CD14-positive monocyte (primary cell): ENCODE measurements at regions not wholly inside any gene's neighbourhood (a gene's known extent, or its start where the extent isn't known, plus 50 kb on each side); places are given as distances from the start of the nearest gene placed in this dataset.

ENCODE experiments used
- DNase-seq, 3 donors: peaks; one replicate each; pipeline ENCODE4 v3.0.0-alpha.2; 2011 to 2022
- H2AFZ ChIP-seq: 2 replicates; pipeline ENCODE4 v1.6.0; 2012; ENCODE audit warnings: mild to moderate bottlenecking, low read depth, low read length, inconsistent platforms; ENCODE audit not compliant: insufficient read depth, poor library complexity, severe bottlenecking
- H3K27ac ChIP-seq, 2 donors: 1 replicate in 1 of 2; 2 replicates in 1 of 2; pipeline ENCODE4 v1.5.1; 2012 to 2013; ENCODE audit warnings: low read length in 2 of 2, control low read depth in 1 of 2, inconsistent platforms in 1 of 2, low read depth in 1 of 2, mild to moderate bottlenecking in 1 of 2
- H3K27me3 ChIP-seq, 2 donors: one replicate each; pipeline versions ENCODE4 v1.6.0 to v1.6.1; 2011 to 2013; ENCODE audit warnings: low read length in 2 of 2; ENCODE audit not compliant: control insufficient read depth in 2 of 2, insufficient read depth in 2 of 2
- H3K36me3 ChIP-seq, 2 donors: replicated peaks in 1 of 2; 1 replicate in 1 of 2; 2 replicates in 1 of 2; pipeline versions ENCODE4 v1.5.1 to v1.6.1; 2012 to 2013; ENCODE audit warnings: low read length in 2 of 2, control low read depth in 1 of 2, inconsistent platforms in 1 of 2, mild to moderate bottlenecking in 1 of 2; ENCODE audit not compliant: insufficient read depth in 2 of 2, control insufficient read depth in 1 of 2
- H3K4me1 ChIP-seq, 2 donors: 1 replicate in 1 of 2; 2 replicates in 1 of 2; pipeline versions ENCODE4 v1.5.1 to v1.6.1; 2012 to 2013; ENCODE audit warnings: low read length in 2 of 2, control low read depth in 1 of 2, inconsistent platforms in 1 of 2, mild to moderate bottlenecking in 1 of 2, moderate library complexity in 1 of 2; ENCODE audit not compliant: insufficient read depth in 2 of 2, control insufficient read depth in 1 of 2
- H3K4me2 ChIP-seq: replicated peaks from 2 replicates; pipeline ENCODE3; 2012; ENCODE audit warnings: low read length, moderate library complexity, mild to moderate bottlenecking; ENCODE audit not compliant: poor library complexity, severe bottlenecking; ENCODE audit errors: extremely low read depth
- H3K4me3 ChIP-seq, 3 experiments: fragments of 200-600 bp in 1 of 3; sonication (generic) in 1 of 3; replicated peaks in 1 of 3; 1 replicate in 2 of 3; 2 replicates in 1 of 3; pipeline ENCODE4 v1.5.1; 2011 to 2013; ENCODE audit warnings: low read length in 3 of 3, mild to moderate bottlenecking in 3 of 3, control low read depth in 2 of 3, low read depth in 2 of 3, inconsistent platforms in 1 of 3, moderate library complexity in 1 of 3
- H3K79me2 ChIP-seq: 2 replicates; pipeline ENCODE4 v1.6.0; 2012; ENCODE audit warnings: mild to moderate bottlenecking, control low read depth, inconsistent platforms, low read length, moderate library complexity; ENCODE audit not compliant: insufficient read depth
- H3K9ac ChIP-seq: 2 replicates; pipeline ENCODE4 v1.6.0; 2017; ENCODE audit warnings: low read length, mild to moderate bottlenecking; ENCODE audit not compliant: insufficient read depth, poor library complexity, severe bottlenecking
- H3K9me3 ChIP-seq, 2 donors: replicated peaks in 1 of 2; 1 replicate in 1 of 2; 2 replicates in 1 of 2; pipeline versions ENCODE4 v1.5.1 to v1.6.1; 2012 to 2013; ENCODE audit warnings: low read length in 2 of 2, control low read depth in 1 of 2; ENCODE audit not compliant: control insufficient read depth in 1 of 2, insufficient read depth in 1 of 2
- H4K20me1 ChIP-seq: 2 replicates; pipeline ENCODE4 v1.6.0; 2012; ENCODE audit warnings: mild to moderate bottlenecking, low read length, control low read depth, moderate library complexity; ENCODE audit not compliant: insufficient read depth
- H3K27ac Mint-ChIP-seq, 7 donors: one replicate each; pipeline ENCODE4 v1.8.0; 2020; ENCODE audit warnings: mild to moderate bottlenecking in 7 of 7, mixed read lengths in 7 of 7, moderate library complexity in 6 of 7, inconsistent platforms in 2 of 7
- H3K27me3 Mint-ChIP-seq, 3 donors: one replicate each; pipeline ENCODE4 v1.8.0; 2021 to 2022; ENCODE audit warnings: low read depth in 3 of 3, mild to moderate bottlenecking in 3 of 3, mixed read lengths in 3 of 3, moderate library complexity in 3 of 3, inconsistent platforms in 1 of 3
- H3K36me3 Mint-ChIP-seq, 2 donors: one replicate each; pipeline ENCODE4 v1.8.0; 2020; ENCODE audit warnings: mixed read lengths in 2 of 2, inconsistent platforms in 1 of 2, mild to moderate bottlenecking in 1 of 2
- H3K4me1 Mint-ChIP-seq: one replicate; pipeline ENCODE4 v1.8.0; 2020; ENCODE audit warnings: mild to moderate bottlenecking, mixed read lengths
- H3K4me3 Mint-ChIP-seq, 2 donors: one replicate each; pipeline ENCODE4 v1.8.0; 2020; ENCODE audit warnings: mild to moderate bottlenecking in 2 of 2, mixed read lengths in 2 of 2, moderate library complexity in 1 of 2
- H3K9me3 Mint-ChIP-seq, 7 donors: one replicate each; pipeline ENCODE4 v1.8.0; 2020 to 2022; ENCODE audit warnings: mixed read lengths in 7 of 7, mild to moderate bottlenecking in 6 of 7, moderate library complexity in 6 of 7, inconsistent platforms in 2 of 7
- whole genome bisulfite sequencing: methylation state at CpG from one replicate; pipeline ENCODE4 v1.1.5; 2013; ENCODE audit warnings: missing lambda C conversion rate; ENCODE audit not compliant: insufficient coverage; 5-methylcytosine and 5-hydroxymethylcytosine counted together
- intact Hi-C, 2 donors: fragments of 100-400 bp; cut with micrococcal nuclease; formaldehyde crosslinking; loops; one replicate each; pipeline versions ENCODE4 v1.15.0 to v1.15.1; 2023
- TF ChIP-seq, protein P1 (sequence below): fragments of 200-600 bp; IDR thresholded peaks from one replicate; pipeline ENCODE4 v1.8.0; 2022; ENCODE audit warnings: antibody characterized with exemption, mild to moderate bottlenecking

DNA sequence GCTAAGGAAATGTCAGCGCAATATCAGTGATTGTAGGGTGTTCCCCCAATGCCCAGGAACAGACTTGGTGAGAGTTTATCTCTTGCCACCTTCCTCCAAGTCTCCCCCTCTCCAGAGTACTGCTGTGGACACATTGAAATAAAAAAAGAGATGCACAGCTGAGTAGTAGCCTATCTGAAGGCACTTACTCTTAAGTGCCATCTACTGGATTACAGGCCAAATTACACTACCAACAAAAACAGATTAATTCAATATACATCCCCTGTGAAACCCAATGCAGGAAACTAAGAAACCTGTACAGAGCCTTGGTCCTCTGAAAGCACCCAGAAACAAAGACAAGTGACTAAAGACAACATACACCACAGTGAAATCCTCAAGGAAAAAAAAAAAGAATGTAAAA lies 460.3 kb downstream of the ZIC3 start:
- no peaks in the 10 kb centered on the region for H3K9me3 ChIP-seq
- Mint-ChIP-seq H3K4me1 (no peaks in the 10 kb centered on the region), H3K9me3 (no peaks in the 10 kb centered on the region), H3K27me3 (peaks cover 0 to 3% (median 2%) of the 10 kb centered on the region in 3 donors), H3K27ac (no peak overlapping the region), H3K4me3 (no peak overlapping the region), H3K36me3 (no peaks in the 10 kb centered on the region)
- no CpG with 5 or more reads among the region's 1 CpG for WGBS
- no peak overlapping the region for H3K4me3 ChIP-seq
- no peak overlapping the region for H3K4me2 ChIP-seq
- H4K20me1 ChIP-seq: no peaks in the 10 kb centered on the region
- intact Hi-C loops: no loop called here
- TF ChIP-seq, protein P1, sequence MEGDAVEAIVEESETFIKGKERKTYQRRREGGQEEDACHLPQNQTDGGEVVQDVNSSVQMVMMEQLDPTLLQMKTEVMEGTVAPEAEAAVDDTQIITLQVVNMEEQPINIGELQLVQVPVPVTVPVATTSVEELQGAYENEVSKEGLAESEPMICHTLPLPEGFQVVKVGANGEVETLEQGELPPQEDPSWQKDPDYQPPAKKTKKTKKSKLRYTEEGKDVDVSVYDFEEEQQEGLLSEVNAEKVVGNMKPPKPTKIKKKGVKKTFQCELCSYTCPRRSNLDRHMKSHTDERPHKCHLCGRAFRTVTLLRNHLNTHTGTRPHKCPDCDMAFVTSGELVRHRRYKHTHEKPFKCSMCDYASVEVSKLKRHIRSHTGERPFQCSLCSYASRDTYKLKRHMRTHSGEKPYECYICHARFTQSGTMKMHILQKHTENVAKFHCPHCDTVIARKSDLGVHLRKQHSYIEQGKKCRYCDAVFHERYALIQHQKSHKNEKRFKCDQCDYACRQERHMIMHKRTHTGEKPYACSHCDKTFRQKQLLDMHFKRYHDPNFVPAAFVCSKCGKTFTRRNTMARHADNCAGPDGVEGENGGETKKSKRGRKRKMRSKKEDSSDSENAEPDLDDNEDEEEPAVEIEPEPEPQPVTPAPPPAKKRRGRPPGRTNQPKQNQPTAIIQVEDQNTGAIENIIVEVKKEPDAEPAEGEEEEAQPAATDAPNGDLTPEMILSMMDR: no peak
- no peaks in the 10 kb centered on the region for H3K79me2 ChIP-seq
- no peak overlapping the region for H2AFZ ChIP-seq
- no peak for DNase-seq
- H3K4me1 ChIP-seq: no peaks in the 10 kb centered on the region
- no peaks in the 10 kb centered on the region for H3K27me3 ChIP-seq
- H3K9ac ChIP-seq: no peak overlapping the region
- no peaks in the 10 kb centered on the region for H3K36me3 ChIP-seq
- no peak overlapping the region for H3K27ac ChIP-seq

DNA sequence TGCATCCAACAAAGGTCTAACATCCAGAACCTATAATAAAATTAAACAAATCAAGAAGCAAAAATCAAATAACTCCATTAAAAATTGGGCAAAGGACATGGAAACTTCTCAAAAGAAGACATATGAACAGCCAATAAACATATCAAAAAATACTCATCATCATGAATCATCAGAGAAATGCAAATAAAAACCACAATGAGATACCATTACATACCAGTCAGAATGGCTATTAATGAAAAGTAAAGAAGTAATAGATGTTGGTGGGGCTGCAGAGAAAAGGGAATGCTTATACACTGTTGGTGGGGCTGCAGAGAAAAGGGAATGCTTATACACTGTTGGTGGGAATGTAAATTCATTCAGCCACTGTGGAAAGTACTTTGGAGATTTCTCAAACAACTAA lies 465.8 kb downstream of the ZIC3 start:
- Histone ChIP-seq H3K4me1 (no peaks in the 10 kb centered on the region), H3K27me3 (no peaks in the 10 kb centered on the region), H3K4me3 (no peak overlapping the region), H3K9me3 (no peaks in the 10 kb centered on the region), H3K9ac (no peak overlapping the region), H2AFZ (no peak overlapping the region), H3K79me2 (no peaks in the 10 kb centered on the region), H3K4me2 (no peak overlapping the region), H4K20me1 (no peaks in the 10 kb centered on the region), H3K36me3 (no peaks in the 10 kb centered on the region), H3K27ac (no peak overlapping the region)
- Mint-ChIP-seq H3K36me3 (no peaks in the 10 kb centered on the region), H3K4me3 (no peak overlapping the region), H3K4me1 (no peaks in the 10 kb centered on the region), H3K27me3 (peaks cover 0 to 5% (median 0%) of the 10 kb centered on the region in 3 donors), H3K27ac (no peak overlapping the region), H3K9me3 (peaks cover 0 to 3% (median 0%) of the 10 kb centered on the region in 7 donors)
- TF ChIP-seq, protein P1: no peak
- intact Hi-C loops: no loop called here
- no peak for DNase-seq
